ENCODE measurements at regions not wholly inside any gene's neighbourhood (a gene's known extent, or its start where the extent isn't known, plus 50 kb on each side); places are given as distances from the start of the nearest gene placed in this dataset.

- Mint-ChIP-seq H3K4me3 (no peak overlapping the region), H3K36me3 (ENCODE audit: low read depth) (no peaks in the 10 kb centered on the region), H3K27me3 (ENCODE audit: low read depth) (no peaks in the 10 kb centered on the region), H3K4me1 (no peaks in the 10 kb centered on the region), H3K27ac (ENCODE audit: unreplicated experiment) (no peak overlapping the region), H3K9me3 (no peaks in the 10 kb centered on the region)
- no peak for TF ChIP-seq CTCF (conservative IDR thresholded peaks at IDR 0.05)
- no peak for DNase-seq (ENCODE audit: low read depth, low spot score)
Observed at GRCh38 chr4:177214935-177215334, 94.7 kb upstream of the NEIL3 start.

- no peak for DNase-seq (ENCODE audit: low read depth, low spot score)
- Mint-ChIP-seq H3K27ac (ENCODE audit: unreplicated experiment) (no peak overlapping the region), H3K27me3 (ENCODE audit: low read depth) (no peaks in the 10 kb centered on the region), H3K4me3 (no peak overlapping the region), H3K4me1 (no peaks in the 10 kb centered on the region), H3K9me3 (peaks cover 2% of the 10 kb centered on the region), H3K36me3 (ENCODE audit: low read depth) (no peaks in the 10 kb centered on the region)
- no peak for TF ChIP-seq CTCF (conservative IDR thresholded peaks at IDR 0.05)
Observed at GRCh38 chr4:177220376-177220775, 89.3 kb upstream of the NEIL3 start.

GRCh38 chr4:177222781-177223180 lies 86.9 kb upstream of the NEIL3 start:
- no peak overlapping the region for H3K4me3 Mint-ChIP-seq
- no peaks in the 10 kb centered on the region for H3K4me1 Mint-ChIP-seq
- H3K27ac Mint-ChIP-seq (ENCODE audit: unreplicated experiment) = no peak overlapping the region
- no peaks in the 10 kb centered on the region for H3K36me3 Mint-ChIP-seq (ENCODE audit: low read depth)
- no peak for TF ChIP-seq CTCF (conservative IDR thresholded peaks at IDR 0.05)
- H3K9me3 Mint-ChIP-seq = peaks cover 2% of the 10 kb centered on the region
- DNase-seq (ENCODE audit: low read depth, low spot score) = no peak
- no peaks in the 10 kb centered on the region for H3K27me3 Mint-ChIP-seq (ENCODE audit: low read depth)

GRCh38 chr4:177225605-177226004 lies 84.1 kb upstream of the NEIL3 start:
- H3K27ac Mint-ChIP-seq (ENCODE audit: unreplicated experiment) = no peak overlapping the region
- H3K36me3 Mint-ChIP-seq (ENCODE audit: low read depth) = no peaks in the 10 kb centered on the region
- no peaks in the 10 kb centered on the region for H3K27me3 Mint-ChIP-seq (ENCODE audit: low read depth)
- no peak for TF ChIP-seq CTCF (conservative IDR thresholded peaks at IDR 0.05)
- H3K9me3 Mint-ChIP-seq = peaks cover 2% of the 10 kb centered on the region
- H3K4me3 Mint-ChIP-seq = no peak overlapping the region
- no peak for DNase-seq (ENCODE audit: low read depth, low spot score)
- H3K4me1 Mint-ChIP-seq = peaks cover 8% of the 10 kb centered on the region

GRCh38 chr4:177227636-177228035 lies 82.0 kb upstream of the NEIL3 start:
- Mint-ChIP-seq H3K36me3 (ENCODE audit: low read depth) (no peaks in the 10 kb centered on the region), H3K4me1 (peaks cover 8% of the 10 kb centered on the region)
- TF ChIP-seq CTCF (conservative IDR thresholded peaks at IDR 0.05) = no peak

GRCh38 chr4:177228599-177228998 lies 81.1 kb upstream of the NEIL3 start:
- no peak for TF ChIP-seq CTCF (conservative IDR thresholded peaks at IDR 0.05)
- Mint-ChIP-seq H3K4me1 (peaks cover 8% of the 10 kb centered on the region), H3K27me3 (ENCODE audit: low read depth) (no peaks in the 10 kb centered on the region), H3K27ac (ENCODE audit: unreplicated experiment) (no peak overlapping the region), H3K36me3 (ENCODE audit: low read depth) (no peaks in the 10 kb centered on the region), H3K4me3 (no peak overlapping the region), H3K9me3 (peaks cover 2% of the 10 kb centered on the region)
- no peak for DNase-seq (ENCODE audit: low read depth, low spot score)

More at GRCh38 chr4:177227636-177228035, 82.0 kb upstream of the NEIL3 start:
- DNase-seq (ENCODE audit: low read depth, low spot score) = no peak
- H3K27me3 Mint-ChIP-seq (ENCODE audit: low read depth) = no peaks in the 10 kb centered on the region
- H3K9me3 Mint-ChIP-seq = peaks cover 2% of the 10 kb centered on the region
- H3K4me3 Mint-ChIP-seq = no peak overlapping the region
- H3K27ac Mint-ChIP-seq (ENCODE audit: unreplicated experiment) = no peak overlapping the region
